Stimulated activated CD8-positive, alpha-beta memory T cell treated with anti-CD3 and anti-CD28 coated beads, Interleukin-12 subunit alpha, Interleukin-12 subunit beta, amount 100 ng/mL, for 1 hour (primary cell): ENCODE measurements at regions not wholly inside any gene's neighbourhood (a gene's known extent, or its start where the extent isn't known, plus 50 kb on each side); places are given as distances from the start of the nearest gene placed in this dataset.
"Not testable (repeated sequence)": the region's sequence is repeated elsewhere in the genome, so short reads cannot be mapped to it uniquely, and the experiment has no call there.

Source experiments
- DNase-seq: peaks from one replicate; pipeline ENCODE4 v3.0.0-alpha.2; 2020; ENCODE audit warnings: low read depth

GRCh38 chr3:72080800-72081199, 295.9 kb upstream of the PROK2 start:
- no peak for DNase-seq

GRCh38 chr3:72080095-72080494, 295.1 kb upstream of the PROK2 start:
- no peak for DNase-seq

GRCh38 chr3:72079369-72079872, 294.5 kb upstream of the PROK2 start:
- DNase-seq = no peak

- no peak for DNase-seq
These were observed 293.9 kb upstream of the PROK2 start for GRCh38 chr3:72078676-72079368.

GRCh38 chr3:72077473-72078259, 292.7 kb upstream of the PROK2 start:
- no peak for DNase-seq

DNA sequence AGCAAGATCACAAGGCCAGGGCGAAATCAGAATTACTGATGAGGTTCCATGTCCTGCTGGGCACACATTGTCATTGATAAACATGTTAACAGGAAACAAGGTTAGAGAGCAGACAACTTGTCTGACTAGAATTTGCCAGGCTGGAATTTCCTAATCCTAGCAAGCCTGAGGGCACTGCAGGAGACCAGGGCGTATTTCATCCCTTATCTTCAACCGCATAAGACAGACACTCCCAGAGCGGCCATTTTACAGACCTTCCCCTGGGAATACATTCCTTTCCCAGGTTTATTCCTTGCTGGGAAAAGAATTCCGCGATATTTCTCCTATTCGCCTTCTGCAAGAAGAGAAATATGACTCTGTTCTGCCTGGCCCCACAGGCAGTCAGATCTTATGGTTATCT, 290.9 kb upstream of the PROK2 start:
- DNase-seq = not testable (repeated sequence)

- no peak for DNase-seq
These were observed 286.7 kb upstream of the PROK2 start for GRCh38 chr3:72071624-72072023.

- no peak for DNase-seq
These were observed 285.1 kb upstream of the PROK2 start for GRCh38 chr3:72070005-72070404.

GRCh38 chr3:72069543-72069942, 284.6 kb upstream of the PROK2 start:
- no peak for DNase-seq

DNA sequence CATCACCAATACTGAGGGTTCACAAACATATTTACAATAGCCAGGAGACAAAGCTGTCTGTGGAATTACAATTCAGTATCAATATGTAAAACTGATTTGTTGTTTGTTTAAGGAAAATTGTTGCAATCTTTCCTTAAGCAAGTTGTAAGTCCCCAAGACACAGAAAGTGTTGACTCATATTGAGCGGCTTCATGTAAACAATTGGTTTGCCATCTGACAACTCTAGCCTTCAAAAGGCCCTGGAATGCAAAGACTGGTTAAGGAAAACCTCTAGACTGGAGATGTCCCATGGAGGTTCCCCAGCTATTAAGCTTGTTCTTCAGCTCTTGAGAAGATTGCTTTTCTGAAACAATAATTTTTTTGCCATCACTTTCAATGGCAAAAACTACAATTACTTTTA, 283.7 kb upstream of the PROK2 start:
- DNase-seq = no peak

- no peak for DNase-seq
These were observed 282.8 kb upstream of the PROK2 start for GRCh38 chr3:72067721-72068120.

GRCh38 chr3:72065872-72066641, 281.1 kb upstream of the PROK2 start:
- no peak for DNase-seq

- DNase-seq = no peak
These were observed 280.3 kb upstream of the PROK2 start for GRCh38 chr3:72065236-72065635.

GRCh38 chr3:72064727-72065126, 279.8 kb upstream of the PROK2 start:
- not testable (repeated sequence) for DNase-seq

DNA sequence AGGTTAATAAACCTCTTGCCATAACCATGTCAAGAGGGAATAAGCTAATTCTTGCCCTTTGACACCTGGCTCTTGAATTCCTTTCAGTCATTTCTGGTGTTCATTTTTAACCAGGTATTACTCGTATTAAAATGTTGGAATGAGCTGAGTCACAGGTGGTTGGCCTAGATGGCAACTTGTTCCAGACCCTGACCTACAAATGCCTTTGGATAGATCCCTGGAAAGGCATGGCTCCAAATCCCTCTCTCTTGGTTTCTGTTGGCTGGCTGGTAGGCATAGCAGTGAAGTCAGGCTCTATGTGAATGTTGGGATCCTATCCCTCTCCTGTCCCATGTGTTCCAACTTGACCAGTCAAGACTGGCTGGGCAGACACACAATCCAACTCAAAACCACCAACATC, 277.1 kb upstream of the PROK2 start:
- no peak for DNase-seq

DNA sequence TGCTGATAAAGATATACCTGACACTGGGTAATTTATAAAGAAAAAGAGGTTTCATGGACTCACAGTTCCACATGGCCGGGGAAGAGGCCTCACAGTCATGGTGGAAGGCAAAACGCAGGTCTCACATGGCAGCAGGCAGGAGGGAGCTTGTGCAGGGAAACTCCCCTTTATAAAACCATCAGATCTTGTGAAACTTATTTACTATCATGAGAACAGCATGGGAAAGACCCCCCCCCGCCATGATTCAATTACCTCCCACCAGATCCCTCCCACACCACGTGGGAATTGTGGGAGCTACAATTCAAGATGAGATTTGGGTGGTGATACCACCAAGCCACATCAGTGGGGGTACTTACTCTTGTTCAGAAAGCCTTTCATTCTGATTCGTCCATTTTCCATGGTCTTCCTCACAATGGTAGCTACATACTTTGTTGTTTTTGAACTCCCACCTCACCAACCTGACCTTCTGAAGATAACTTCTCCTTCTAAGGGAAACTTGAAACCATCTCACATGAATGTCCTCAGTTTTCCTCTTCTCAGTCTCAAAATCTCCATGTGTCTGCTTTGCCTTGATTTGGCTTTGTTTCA, 275.6 kb upstream of the PROK2 start:
- DNase-seq = no peak

DNA sequence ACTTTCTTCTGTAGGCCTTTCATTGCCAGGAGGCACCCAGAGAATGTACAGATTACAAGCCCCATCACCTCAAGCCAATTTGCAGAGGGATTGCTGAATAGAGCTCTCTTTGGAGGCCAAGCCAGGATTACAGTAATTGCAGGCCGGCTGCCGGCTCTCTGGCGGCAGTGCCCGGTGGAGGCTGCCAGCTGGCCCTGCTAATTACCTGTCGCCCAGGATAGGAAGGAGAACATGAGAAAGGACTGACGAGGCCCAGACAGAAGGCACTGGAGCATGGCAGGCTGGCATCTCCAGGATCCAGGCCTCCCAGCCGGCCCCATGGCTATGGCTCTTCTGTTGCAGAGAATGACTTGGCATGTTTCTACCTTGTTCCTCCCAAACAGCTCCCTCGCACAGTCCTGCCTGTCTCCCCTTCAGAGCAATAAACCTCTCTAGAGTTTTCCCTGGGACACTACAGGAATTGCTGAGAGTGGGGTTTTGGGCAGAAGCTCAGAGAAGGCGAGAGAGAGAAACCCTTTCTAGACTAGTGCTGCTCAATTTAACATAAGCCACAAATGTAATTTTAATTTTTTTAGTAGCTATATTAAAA, 273.6 kb upstream of the PROK2 start:
- no peak for DNase-seq

DNA sequence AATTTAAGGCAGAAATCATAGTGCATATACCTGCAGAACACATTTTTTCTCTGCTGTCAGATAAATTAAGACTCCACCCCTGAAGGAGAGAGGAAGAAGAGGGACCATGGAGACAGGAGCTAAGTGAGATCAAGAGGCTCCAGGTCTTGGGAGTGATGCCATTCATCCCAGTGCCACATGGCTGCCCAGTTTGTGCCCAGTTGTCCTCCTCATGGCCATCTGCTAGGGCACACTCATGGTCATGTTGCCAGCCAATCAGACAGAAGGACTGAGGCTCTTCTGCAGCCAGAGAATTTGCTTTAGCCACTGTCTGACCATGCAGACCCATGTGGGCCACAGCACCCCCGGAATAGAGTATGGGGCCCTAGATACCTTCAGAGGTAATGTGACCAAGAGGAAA, 270.5 kb upstream of the PROK2 start:
- no peak for DNase-seq

DNA sequence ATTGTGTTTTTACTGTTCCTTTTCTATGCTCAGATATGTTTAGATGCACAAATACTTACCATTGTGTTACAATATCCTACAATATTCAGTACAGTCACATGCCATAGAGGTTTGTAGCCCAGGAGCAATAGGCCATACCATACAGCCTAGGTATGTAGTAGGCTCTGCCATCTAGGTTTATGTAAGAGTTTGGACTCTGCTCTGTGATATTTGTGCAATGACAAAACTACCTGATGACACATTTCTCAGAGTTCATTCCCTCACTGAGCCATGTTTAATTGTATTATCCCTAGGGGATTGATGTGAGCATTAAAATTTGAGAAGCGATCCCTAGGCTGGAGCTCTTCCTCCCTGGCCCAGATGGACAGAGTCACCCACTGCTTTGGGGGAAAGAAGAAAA, 270.0 kb upstream of the PROK2 start:
- no peak for DNase-seq

GRCh38 chr3:72052841-72053409, 268.0 kb upstream of the PROK2 start:
- DNase-seq = no peak

DNA sequence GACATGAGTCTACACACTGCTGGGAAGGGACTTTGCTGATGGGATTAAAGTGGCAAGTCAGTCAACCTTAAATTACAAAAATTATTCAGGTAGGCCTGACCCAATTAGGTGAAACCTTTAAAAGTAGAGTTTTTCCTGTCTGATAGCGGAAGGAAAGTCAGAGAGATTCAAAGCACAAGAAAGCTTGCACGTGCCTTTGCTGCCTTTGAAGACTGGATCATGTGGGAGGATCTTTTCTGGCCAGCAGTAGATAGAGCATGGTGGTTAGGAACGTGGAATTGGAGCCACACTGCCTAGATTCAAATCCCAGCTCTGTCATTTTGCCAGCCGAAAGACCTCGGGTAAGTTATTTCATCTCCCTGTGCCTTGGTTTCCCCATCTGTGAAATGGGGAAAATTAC, 265.8 kb upstream of the PROK2 start:
- DNase-seq = no peak
